GM18909 (cell line): ENCODE measurements at regions not wholly inside any gene's neighbourhood (a gene's known extent, or its start where the extent isn't known, plus 50 kb on each side); places are given as distances from the start of the nearest gene placed in this dataset.

Experiments
- ATAC-seq: cut with Tn5 transposase; IDR thresholded peaks from one replicate; pipeline ENCODE4 v1.9.1; 2021; ENCODE audit warnings: mild to moderate bottlenecking; ENCODE audit not compliant: unreplicated experiment, poor library complexity

DNA sequence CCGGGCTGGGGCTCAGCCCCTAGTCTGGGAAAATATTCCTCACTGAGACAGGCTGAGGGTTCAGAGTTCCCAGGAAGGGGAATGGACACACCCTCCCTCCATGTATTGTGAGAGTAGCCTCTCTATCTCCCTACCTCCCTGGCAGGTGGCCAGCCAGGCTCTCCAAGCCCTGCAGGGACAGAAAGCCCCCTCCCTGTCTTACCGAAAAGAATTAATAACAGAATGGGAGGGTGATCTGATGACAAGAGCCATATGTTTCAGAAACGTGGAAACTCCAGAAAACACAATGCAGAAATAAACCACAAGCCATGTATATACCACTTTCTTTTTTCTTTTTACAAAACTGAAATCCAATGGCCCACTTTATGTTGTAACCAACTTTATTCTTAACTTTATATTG, 140.0 kb downstream of the CHST1 start:
- ATAC-seq = no peak

DNA sequence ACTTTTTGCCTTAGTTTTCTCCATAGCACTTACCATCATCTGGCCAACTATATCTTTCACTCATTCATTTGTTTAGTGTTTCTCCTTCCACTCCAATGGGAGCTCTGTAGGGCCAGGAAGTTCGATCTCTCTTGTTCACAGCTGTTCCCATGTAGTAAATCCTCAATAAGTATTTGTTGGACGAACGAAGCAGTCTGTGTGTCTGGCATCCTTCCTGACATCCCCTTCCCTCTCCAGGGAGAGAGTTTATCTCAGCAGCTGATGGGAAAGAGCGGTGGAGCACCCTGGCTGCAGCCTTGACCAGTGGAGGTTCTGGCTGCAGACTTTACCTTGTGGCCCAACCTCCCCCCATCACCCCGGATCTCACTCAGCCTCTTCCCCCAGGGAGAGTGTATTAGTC, 141.7 kb downstream of the CHST1 start:
- no peak for ATAC-seq

DNA sequence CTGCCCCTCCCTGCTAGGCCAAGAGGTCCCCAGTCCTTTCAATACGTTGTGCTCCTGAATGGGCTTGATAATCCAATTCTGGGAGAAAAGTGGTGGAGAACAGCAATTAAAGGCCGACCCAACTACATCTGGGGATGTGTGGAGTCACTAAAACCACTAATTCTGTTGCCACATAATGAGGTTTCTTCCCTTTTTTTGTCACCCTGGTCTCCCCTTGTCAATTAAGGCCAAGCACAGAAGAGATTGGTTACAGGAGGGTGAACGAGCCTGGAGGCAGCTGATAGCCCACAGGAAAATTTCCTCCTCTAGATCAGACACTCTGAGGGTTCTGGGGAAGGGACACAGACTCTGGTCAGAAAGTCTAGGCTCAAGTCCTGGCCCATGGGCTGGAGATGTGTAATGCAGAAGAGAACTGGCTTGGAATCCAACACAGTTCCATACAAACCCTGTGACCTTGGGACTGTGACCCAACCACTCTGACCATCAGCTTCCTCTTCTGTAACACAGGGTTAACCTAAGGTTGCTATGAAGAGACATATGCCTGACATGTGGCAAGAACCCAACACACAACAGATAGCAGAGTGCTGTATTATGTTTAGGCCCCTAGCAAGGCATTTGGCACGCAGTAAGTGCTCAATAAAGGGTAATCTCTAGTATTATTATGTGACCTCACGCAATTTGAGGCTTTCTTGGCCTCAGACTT, 146.4 kb downstream of the CHST1 start:
- ATAC-seq = no peak

DNA sequence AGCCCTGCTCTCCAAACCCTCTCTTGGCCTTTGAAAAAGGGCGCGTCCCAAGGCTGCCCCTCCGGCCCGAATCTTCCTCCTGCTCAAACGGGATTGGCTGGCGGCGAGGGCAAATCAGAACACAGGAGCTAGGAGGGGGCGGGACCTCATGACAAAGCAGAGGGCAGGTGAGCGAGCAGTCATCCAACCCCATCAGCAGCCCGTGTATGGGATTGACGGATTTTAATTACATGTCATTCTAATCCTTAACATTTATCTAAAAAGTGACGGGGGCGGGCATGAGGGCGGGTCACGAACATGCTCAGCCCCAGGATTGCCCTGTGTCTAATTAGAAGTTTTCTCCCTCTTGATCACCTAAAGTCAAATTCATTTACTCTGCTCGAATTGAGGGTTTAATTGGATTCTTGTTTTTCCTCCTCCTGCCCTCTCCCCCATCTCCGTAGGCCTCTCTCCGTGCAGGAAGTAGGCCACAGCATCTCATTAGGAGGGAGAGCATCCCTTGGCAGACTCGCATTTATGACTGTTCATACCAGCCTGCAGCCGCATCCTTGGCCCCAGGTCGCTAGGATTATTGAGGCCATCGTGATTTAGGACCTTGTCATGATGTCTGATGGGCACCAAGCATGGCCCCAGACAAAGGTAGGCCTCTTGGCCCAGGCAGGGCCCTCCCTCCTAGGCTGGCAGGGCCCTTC, 147.1 kb downstream of the CHST1 start:
- no peak for ATAC-seq

DNA sequence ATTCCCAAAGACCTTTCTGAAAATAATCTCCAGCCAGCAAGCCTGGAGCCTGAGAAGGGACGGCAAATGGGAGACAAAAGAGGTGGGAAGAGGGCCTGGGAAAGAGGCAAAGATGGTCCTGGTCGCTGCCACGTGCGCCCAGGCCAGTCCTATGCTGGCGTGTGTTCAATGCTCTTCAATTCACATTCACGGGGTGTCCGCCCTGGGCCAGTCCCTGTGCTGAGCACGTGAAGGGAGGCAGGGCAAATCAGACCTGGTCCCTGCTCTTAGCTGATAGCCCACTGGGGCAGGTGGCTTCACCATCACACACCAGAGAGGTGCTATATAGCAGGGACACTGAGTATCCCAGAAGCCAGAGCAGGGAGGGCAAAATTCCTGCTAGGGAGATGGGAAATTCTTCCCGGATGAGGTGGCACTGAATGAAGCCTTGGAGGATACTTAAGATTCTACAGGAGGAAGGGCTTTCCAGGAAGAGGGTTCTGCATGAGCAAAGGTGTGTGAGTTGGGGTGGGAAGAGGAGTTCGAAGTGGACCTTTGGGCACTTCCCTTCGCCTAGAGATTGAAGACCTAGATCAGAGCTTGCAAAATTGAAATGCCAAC, 148.2 kb downstream of the CHST1 start:
- no peak for ATAC-seq

DNA sequence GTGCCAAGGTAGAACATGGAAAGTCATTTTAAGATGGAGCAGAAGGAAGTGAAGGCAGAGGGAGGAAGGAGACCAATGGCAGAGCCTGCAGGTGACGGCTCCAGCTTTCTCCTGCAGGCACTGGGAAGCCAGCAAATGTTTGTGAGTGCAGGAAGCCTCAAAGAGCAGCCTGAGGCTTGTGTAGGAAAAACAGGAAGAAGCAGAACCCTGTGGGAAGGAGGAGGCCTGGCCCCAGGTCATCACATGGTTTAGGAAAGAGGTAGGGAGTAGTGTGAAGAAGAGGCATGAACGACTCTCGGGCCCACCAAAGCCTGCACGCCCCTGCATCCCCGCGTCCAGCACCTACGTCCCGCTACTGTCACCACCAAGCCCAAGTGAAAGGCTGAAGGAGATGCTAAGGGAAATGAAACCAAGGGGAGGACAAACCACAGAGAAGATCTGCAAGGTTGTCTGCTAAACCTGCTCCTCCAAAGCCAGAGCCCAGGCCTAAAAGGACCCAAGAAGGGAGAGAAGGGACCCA, 151.5 kb downstream of the CHST1 start:
- ATAC-seq = no peak

DNA sequence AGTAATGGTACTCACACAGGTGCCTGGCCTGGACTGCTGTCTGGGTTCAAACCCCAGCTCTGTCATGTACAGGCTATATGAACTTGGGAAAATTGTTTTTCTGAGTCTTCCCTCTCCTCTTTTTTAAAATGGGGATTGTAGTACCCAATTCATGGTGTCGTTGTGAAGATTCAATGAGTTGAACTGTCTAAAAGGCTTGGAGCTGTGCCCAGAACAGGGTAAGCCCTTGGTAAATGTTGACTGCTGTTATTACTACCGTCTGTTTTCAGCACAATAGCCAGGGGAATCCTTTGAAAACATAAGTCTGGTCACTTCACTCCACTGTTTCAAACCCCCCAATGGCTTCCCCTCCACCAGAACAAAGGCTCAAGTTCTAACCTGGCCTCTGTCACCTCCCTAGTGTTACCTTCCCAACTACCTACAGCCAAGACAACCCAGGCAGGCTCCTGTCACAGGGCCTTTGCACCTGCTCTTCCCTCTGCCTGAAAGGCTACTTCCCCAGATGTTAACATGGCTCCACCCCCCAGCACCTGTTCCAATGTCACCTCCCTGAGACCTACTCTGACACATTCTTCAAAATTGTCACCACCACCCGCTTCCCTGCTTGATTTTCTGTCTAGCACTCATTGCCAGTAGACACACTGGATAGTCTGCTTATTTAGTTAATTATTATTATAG, 152.8 kb downstream of the CHST1 start:
- no peak for ATAC-seq

DNA sequence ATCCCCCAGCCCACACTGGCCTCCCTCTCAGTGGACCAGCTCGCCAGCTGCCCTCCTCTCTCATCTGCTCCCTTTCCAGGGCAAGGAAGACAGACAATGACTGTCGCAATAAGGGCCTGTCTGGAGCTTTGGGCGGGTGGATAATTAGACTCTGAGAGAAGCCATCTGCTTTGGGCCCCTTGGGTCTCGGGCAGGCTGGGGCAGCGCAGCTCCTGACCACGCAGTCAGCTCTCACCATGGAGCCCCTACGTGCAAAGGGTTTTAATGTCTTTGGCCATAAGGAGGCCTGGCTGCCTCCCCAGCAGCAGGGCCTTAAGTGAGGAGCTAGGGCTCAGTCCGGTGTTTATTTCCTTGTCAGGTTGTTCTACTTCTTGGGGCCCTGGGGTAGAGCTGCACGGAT, 153.9 kb downstream of the CHST1 start:
- no peak for ATAC-seq

DNA sequence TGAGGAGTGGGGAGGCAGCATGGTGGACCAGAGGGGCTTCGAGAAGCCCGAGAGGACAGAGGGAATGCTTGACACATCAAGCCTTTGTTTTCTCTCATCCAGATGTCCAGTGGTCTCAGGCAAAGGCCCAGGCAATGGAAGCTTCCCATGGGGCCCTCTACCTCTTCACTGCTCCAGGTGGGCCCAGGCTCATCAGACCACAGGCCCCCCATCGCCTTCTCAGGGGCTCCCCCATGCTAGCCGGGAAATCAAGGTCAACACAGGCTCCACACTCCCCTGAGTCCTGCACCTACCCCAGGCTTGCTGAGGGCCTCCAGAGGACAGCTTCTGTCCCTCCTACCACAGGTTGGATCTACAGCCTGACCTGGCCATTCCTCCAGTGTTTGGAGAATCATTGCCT, 157.5 kb downstream of the CHST1 start:
- ATAC-seq = no peak

DNA sequence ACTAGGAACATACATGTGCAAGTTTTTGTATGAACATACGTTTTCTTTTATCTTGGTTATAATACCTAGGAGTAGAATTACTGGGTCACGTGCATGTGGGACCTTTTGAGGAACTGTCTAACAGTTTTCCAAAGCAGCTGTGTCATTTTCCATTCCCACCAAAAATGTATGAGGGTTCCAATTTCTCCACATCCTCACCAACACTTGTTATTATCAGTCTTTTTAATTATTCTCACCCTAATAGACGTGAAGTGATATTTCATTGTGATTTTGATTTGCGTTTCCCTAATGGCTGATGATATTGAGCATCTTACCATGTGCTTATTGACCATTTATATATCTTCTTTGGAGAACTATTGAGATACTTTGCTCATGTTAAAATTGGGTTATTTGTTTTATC, 162.1 kb downstream of the CHST1 start:
- no peak for ATAC-seq

DNA sequence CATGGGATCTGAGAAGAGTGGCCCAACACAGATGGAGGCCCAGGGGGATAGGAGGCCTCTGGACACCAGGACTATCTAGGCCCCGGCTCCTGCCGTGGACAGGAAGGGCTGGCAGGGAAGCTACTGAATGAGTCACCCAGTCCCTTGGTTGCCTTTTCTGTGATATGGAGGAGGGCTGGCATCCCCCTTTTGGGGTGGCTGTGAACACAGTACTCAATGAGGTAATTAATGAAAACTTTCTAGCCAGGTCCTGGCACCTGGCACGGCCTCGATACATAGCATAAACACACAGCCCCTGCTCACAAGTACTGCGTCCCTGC, 163.2 kb downstream of the CHST1 start:
- ATAC-seq = no peak

DNA sequence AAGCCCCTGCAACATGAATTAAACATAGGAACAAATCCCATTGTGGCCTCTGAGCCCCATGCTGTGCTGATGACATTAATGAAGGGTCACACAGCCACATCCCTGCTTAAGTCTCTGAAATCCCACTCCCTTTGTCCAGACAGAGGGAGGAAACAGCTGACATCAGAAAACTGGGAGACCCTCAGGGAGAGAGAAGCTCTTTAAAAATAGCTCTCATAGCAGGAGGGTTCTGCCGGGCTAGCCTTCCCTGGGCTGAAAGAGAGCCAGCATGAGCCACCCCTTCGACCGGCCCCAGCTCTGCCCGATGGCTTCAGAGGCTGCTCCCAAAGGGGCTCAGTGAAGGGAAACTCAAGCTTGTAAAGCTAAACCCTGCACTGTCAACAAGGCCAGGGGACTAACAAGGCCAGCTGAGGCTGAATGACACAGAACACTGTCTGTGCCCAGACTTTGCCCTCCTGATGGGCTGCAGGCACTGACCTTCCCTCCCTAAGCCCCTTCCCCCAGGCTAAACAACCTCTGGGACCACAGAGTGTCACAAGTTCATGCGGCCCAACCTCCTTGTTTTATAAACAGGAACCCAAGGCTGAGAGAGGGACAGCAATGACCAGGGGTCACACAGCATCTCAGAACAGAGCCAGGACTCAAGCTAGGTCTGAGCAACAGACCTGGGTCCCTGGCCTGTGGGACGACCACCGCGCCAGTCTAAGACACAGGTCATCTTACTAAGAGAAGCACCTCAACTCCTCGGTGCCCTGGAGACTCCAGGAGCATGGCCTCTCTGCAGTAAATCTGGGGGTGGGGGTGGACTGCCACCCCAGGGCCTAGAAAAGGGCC, 163.8 kb downstream of the CHST1 start:
- no peak for ATAC-seq

DNA sequence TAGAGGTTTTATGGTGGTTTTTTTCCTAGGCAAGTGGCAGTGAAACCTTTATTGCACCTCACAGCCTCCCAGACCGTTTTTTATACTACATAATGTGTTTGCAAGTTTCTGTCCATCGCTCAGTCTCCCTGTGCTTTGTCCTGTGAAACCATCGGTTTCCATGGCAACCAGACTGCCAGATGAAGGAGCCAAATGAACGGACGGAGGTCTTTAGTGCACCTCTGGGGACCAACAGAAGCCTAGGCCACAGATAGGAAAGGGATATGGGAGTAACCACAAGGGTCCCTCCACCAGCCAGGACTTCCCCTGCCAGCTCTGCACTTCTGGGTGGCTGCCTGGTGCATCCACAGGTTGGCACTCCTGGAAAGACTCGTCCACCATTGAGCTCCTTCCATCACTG, 165.0 kb downstream of the CHST1 start:
- ATAC-seq = no peak

DNA sequence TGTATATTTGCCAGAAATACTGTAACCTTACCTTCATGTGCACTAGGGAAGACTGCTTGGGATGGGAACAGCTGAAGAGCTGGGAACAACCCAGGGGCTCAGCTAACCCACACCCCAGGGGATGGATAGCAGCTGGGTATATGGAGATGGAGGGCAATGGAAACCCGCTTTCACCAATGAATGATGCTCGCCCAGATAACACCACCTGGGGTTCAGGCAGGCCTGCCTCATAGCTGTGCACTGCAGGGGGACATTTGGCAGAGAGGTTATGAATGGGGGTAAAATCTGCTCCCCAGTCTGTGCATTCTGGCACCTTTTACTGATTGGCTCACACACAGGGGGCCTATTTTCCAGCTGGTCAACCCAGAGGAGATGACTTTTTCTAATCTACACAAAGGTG, 170.7 kb downstream of the CHST1 start:
- no peak for ATAC-seq

DNA sequence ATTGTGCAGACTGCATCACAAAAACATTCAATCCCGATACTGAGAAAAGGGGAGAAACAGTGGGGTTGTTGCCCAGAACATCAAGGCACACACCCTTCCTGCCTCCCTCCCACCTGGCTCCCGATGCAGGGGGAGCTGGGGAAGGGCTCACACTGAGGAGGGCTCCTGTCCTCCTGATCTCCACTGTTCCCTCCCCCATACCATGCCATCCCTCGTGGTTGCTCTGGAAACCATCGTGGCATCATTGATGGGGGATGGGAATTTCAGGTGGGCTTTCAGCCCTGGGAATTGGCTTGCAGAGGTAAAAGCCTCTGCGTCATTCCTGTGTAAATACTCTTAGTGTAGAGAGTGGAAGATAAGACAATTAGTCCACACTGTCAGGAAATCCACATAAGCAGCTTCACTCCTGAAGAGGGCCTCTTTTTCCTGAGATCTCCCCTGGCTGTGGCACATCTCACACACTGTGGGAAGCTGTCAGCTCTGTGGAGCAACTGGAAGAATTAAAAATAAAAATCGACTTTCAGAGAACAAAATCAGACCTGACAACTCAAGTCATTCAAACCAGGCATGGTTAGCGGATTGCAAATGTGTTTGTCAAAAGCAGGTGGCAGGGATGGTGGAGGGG, 176.0 kb downstream of the CHST1 start:
- ATAC-seq = no peak

DNA sequence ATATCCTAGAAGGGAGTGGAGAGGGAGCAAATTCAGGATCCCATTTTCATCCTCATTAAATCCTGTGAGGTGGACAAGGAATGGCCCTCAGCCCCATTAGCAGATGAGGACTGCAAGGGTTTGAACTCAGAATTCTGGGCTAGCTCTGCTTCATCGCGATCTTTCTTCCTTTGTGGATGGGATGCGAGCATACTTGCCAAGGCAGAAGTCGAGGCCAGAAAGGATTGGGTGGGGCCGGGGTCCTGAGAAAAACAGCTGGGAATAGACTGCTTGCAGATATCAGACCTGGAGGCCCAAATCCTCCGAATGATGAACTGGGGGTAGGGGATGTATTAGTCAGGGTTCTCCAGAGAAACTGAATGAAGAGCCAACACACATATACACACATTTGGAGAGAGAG, 179.0 kb downstream of the CHST1 start:
- ATAC-seq = no peak

DNA sequence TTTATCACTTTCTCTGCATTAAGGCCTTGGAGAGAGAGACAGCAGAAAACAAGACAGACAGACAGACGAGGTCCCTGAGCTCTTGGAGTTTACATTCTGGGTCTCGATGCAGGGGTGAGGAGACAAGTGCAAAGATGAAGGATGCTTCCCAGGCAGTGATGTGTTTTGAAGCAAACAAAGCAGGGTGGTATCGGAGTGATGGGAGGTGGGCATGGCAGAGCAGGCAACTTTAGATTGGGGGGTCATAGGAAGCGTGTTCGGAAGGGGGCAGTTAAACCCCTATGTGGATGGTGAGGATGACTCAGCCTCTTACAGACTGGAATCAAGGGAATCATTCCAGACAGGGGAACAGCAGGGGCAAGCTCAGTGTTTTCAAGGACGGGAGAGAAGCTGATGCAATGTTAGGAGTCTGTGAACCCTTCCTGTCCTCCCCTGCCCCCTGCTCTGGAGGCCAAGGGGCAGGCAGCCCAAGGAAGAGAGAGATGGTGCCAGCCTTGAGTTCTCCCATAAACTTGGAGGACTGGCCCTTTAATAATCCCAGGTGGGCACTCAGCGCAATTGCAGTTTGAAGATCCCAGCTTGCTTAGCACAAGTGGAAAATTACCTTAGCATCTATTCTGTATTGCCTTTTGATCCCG, 180.2 kb downstream of the CHST1 start:
- ATAC-seq = no peak

DNA sequence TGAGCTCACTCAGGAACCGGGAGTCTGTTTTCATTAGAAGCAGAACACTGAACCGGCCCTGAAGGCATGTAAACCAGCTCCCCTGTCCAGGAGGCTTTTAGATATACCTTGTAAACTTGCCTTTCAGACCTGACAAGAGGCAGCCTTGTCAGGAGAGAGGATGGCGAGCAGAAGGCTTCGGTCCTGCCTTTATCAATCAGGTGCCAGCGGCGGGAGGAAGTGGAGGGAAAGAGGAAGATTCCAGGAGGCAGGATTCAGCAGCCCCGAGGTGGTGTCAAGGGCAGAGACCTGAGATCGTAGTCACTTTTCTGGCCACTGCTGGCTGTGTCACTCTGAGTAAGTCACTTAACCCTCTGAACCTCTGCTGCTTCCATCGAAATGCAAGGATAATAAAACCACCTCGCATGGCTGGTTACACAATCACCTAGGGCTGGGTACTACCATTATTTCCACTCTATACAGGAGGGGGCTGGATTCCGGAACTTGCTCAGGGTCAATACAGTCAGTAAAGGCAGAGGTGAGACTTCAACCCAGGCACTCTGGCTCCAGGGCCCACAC, 181.0 kb downstream of the CHST1 start:
- no peak for ATAC-seq

DNA sequence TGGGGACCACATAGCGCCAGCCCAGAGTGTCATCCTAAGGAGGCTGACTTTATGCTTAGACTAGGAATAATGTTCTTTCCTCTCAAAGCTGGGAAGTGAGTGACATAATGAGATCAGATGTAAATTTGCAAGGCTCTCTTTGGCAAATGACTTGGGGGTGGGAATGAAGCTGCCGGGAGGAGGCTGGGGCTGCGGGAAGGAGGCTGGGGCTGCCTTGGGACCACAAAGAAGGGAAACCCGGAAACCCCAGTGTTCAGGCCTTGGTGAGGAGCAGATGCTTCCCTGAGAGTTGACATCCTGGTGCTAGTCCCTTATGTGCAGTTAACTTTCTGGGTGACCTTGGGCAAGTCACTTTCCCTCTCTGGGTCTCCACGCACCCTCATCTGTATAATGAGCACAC, 182.0 kb downstream of the CHST1 start:
- no peak for ATAC-seq
